MV-4-11 (cell line): ENCODE measurements at regions not wholly inside any gene's neighbourhood (a gene's known extent, or its start where the extent isn't known, plus 50 kb on each side); places are given as distances from the start of the nearest gene placed in this dataset.
"Not testable (repeated sequence)": the region's sequence is repeated elsewhere in the genome, so short reads cannot be mapped to it uniquely, and the experiment has no call there.

ENCODE experiments used
- DNase-seq: peaks from one replicate; lab custom pipeline; 2025; lab: John Stamatoyannopoulos, UW

- DNase-seq = no peak
Observed at GRCh38 chrX:115968436-115969252, 201.9 kb upstream of the AGTR2 start.

- no peak for DNase-seq
Observed at GRCh38 chrX:115970718-115971117, 199.8 kb upstream of the AGTR2 start.

GRCh38 chrX:115972717-115973116 lies 197.8 kb upstream of the AGTR2 start:
- no peak for DNase-seq

GRCh38 chrX:115978068-115978467 lies 192.5 kb upstream of the AGTR2 start:
- no peak for DNase-seq

- DNase-seq = not testable (repeated sequence)
Observed at GRCh38 chrX:115983148-115983547, 187.4 kb upstream of the AGTR2 start.

- not testable (repeated sequence) for DNase-seq
Observed at GRCh38 chrX:115987464-115987863, 183.1 kb upstream of the AGTR2 start.

GRCh38 chrX:115988825-115989224 lies 181.7 kb upstream of the AGTR2 start:
- no peak for DNase-seq

- DNase-seq = no peak
Observed at GRCh38 chrX:115989686-115990085, 180.9 kb upstream of the AGTR2 start.

- no peak for DNase-seq
Observed at GRCh38 chrX:116009346-116009745, 161.2 kb upstream of the AGTR2 start.

- peak; percentile 87 for DNase-seq
Observed at GRCh38 chrX:116009861-116010710, 160.5 kb upstream of the AGTR2 start.

- no peak for DNase-seq
Observed at GRCh38 chrX:116010939-116011338, 159.6 kb upstream of the AGTR2 start.

- no peak for DNase-seq
Observed at GRCh38 chrX:116031331-116031730, 139.2 kb upstream of the AGTR2 start.
